GM20000 (cell line): ENCODE measurements at regions not wholly inside any gene's neighbourhood (a gene's known extent, or its start where the extent isn't known, plus 50 kb on each side); places are given as distances from the start of the nearest gene placed in this dataset.

Experiments
- DNase-seq: peaks from one replicate; pipeline ENCODE4 v3.0.0; 2012; ENCODE audit warnings: low spot score
- TF ChIP-seq, protein P1 (sequence below): IDR thresholded peaks from 2 replicates; pipeline ENCODE4 v1.5.1; 2012; ENCODE audit warnings: mild to moderate bottlenecking, control low read depth; ENCODE audit errors: extremely low read depth, missing control alignments

GRCh38 chr7:68679459-68680234 is 918.6 kb upstream of the AUTS2 start:
- DNase-seq = no peak
- TF ChIP-seq, protein P1, sequence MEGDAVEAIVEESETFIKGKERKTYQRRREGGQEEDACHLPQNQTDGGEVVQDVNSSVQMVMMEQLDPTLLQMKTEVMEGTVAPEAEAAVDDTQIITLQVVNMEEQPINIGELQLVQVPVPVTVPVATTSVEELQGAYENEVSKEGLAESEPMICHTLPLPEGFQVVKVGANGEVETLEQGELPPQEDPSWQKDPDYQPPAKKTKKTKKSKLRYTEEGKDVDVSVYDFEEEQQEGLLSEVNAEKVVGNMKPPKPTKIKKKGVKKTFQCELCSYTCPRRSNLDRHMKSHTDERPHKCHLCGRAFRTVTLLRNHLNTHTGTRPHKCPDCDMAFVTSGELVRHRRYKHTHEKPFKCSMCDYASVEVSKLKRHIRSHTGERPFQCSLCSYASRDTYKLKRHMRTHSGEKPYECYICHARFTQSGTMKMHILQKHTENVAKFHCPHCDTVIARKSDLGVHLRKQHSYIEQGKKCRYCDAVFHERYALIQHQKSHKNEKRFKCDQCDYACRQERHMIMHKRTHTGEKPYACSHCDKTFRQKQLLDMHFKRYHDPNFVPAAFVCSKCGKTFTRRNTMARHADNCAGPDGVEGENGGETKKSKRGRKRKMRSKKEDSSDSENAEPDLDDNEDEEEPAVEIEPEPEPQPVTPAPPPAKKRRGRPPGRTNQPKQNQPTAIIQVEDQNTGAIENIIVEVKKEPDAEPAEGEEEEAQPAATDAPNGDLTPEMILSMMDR = no peak

DNA sequence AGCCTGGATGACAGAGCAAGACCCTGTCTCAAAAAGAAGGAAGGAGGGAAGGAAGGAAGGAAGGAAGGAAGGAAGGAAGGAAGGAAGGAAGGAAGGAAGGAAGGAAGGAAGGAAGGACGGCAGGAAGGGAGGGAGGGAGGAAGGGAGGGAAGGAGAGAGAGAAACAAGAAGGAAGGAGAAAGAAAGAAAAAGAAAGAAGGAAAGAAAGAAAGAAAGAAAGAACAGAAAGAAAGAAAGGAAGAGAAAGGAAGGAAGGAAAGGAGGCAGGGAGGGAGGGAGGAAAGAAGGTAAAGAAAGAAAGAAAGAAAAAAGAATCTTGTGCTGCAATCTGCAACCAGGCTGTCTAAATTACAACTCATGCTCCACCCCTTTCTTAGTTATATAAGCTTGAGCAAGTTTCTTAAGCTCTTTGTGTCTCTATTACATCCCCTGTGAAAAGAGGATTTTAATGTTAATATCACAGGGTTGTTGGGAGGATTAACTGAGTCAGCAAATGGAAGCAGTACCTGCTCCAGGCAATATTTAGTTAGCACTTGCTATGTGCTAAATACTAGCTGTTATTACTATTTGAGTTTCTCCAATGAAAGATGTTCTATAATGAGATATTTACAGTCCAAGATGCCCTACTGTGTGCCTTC is 917.9 kb upstream of the AUTS2 start:
- TF ChIP-seq, protein P1 = no peak

DNA sequence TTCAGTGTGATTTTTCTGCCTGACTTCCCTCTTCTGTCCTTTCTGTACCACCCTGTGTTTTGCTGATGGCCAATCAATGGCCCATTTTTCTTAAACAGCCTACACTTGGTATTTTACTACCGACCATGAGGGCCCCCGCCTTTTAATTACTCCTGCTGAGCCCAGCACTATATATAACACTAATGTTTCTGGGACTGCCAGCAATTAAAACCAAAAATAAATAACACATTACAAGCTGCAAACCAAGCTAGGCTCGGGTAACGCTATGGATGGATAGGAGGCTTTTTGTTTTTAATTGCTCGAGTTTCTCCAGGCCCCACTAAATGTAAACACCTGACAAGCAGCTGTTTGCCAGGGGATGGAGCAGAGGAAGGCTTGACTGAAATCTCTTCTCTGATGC is 915.4 kb upstream of the AUTS2 start:
- DNase-seq = no peak

More for the DNA sequence above, 917.9 kb upstream of the AUTS2 start:
- DNase-seq = no peak

DNA sequence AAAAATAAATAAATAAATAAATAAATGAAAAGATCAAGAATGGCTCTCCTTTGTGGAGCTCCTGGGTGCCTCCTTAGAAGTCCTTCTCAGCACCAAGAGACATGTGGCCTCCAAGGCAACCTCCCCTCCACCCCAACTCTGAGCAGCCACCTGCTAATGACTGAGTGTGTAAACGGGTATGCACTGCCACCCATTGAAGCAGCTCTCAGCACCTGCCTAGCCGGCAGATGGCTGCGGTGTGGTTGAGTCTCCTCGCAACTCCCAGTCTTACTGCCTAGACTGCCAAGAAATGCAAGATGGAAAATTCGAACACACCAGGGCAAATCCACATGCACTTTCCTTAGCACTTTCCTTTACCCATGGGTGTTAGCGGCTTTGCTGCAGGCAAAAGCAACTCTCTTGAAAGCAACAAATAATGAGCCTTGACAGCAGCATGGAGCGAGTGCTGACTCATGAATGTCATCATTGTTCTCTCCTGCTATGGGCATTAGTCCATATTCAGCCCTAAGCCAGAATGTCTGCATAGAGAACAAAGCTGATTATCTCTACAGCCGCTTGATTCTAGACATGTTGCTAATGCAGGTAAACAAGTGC is 913.9 kb upstream of the AUTS2 start:
- TF ChIP-seq, protein P1 = no peak
- no peak for DNase-seq

More for the DNA sequence above, 915.4 kb upstream of the AUTS2 start:
- TF ChIP-seq, protein P1 = no peak

GRCh38 chr7:68684996-68685395 is 913.3 kb upstream of the AUTS2 start:
- DNase-seq = no peak
- TF ChIP-seq, protein P1 = no peak

GRCh38 chr7:68688416-68689086 is 909.7 kb upstream of the AUTS2 start:
- DNase-seq = no peak
- TF ChIP-seq, protein P1 = no peak

DNA sequence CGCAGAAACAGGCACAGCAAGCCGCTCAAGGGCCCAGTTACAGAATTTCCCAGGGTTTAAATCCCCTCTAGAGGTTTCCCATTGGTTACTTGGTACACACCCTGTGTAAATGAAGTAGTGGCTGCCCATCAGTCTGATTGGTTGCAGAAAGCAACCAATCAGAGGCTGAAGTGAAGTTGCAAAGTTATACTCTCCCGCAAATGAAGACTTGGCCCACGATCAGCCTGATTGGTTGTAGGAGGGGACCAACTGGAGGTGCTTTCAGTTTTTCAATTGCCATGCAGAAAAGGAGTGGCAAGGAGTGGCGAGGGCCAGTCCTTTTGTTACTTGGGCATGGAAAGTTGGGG is 909.2 kb upstream of the AUTS2 start:
- DNase-seq = no peak
- TF ChIP-seq, protein P1 = no peak
